NCI-H748 (cell line): ENCODE measurements at regions not wholly inside any gene's neighbourhood (a gene's known extent, or its start where the extent isn't known, plus 50 kb on each side); places are given as distances from the start of the nearest gene placed in this dataset.
"Not testable (repeated sequence)": the region's sequence is repeated elsewhere in the genome, so short reads cannot be mapped to it uniquely, and the experiment has no call there.

Experiments used
- DNase-seq: peaks from one replicate; lab custom pipeline; 2025; ENCODE audit not compliant: unreplicated experiment; lab: John Stamatoyannopoulos, UW

- no peak for DNase-seq
These were observed 243.9 kb downstream of the RRAGC start for GRCh38 chr1:38615680-38616079.

GRCh38 chr1:38614861-38615260 is 244.7 kb downstream of the RRAGC start:
- DNase-seq = no peak

GRCh38 chr1:38613996-38614395 is 245.6 kb downstream of the RRAGC start:
- no peak for DNase-seq

GRCh38 chr1:38612951-38613350 is 246.6 kb downstream of the RRAGC start:
- DNase-seq = no peak

- DNase-seq = no peak
These were observed 247.8 kb downstream of the RRAGC start for GRCh38 chr1:38611664-38612211.

- no peak for DNase-seq
These were observed 250.2 kb downstream of the RRAGC start for GRCh38 chr1:38609166-38610025.

GRCh38 chr1:38608202-38608864 is 251.2 kb downstream of the RRAGC start:
- DNase-seq = peak; percentile 19

- no peak for DNase-seq
These were observed 252.0 kb downstream of the RRAGC start for GRCh38 chr1:38607526-38607925.

- no peak for DNase-seq
These were observed 254.5 kb downstream of the RRAGC start for GRCh38 chr1:38605063-38605462.

GRCh38 chr1:38603907-38604306 is 255.7 kb downstream of the RRAGC start:
- DNase-seq = no peak

- no peak for DNase-seq
These were observed 258.7 kb downstream of the RRAGC start for GRCh38 chr1:38600905-38601304.

- no peak for DNase-seq
These were observed 259.3 kb downstream of the RRAGC start for GRCh38 chr1:38600286-38600685.

GRCh38 chr1:38598118-38598517 is 261.5 kb downstream of the RRAGC start:
- DNase-seq = no peak

GRCh38 chr1:38589036-38589435 is 270.5 kb downstream of the RRAGC start:
- DNase-seq = no peak

- no peak for DNase-seq
These were observed 271.8 kb downstream of the RRAGC start for GRCh38 chr1:38587766-38588165.

- peak; percentile 31 for DNase-seq
These were observed 272.5 kb downstream of the RRAGC start for GRCh38 chr1:38586993-38587646.

GRCh38 chr1:38585971-38586370 is 273.6 kb downstream of the RRAGC start:
- no peak for DNase-seq

- DNase-seq = no peak
These were observed 274.1 kb downstream of the RRAGC start for GRCh38 chr1:38585460-38585859.

GRCh38 chr1:38584448-38585355 is 274.9 kb downstream of the RRAGC start:
- DNase-seq = no peak

- not testable (repeated sequence) for DNase-seq
These were observed 276.3 kb downstream of the RRAGC start for GRCh38 chr1:38583287-38583686.

- DNase-seq = no peak
These were observed 278.2 kb downstream of the RRAGC start for GRCh38 chr1:38581396-38581795.
